Stimulated activated naive B cell treated with anti-CD40 and anti-IgM and Interleukin-4, amounts not matched to agents 10 μg/mL and 1 μg/mL and 100 μg/mL, for 72 hours (primary cell): ENCODE measurements at regions not wholly inside any gene's neighbourhood (a gene's known extent, or its start where the extent isn't known, plus 50 kb on each side); places are given as distances from the start of the nearest gene placed in this dataset.
"Not testable (repeated sequence)": the region's sequence is repeated elsewhere in the genome, so short reads cannot be mapped to it uniquely, and the experiment has no call there.

Experiments used
- ATAC-seq, 2 donors: fragments of 150-1000 bp; cut with Tn5 transposase; replicated peaks; 2 replicates each; pipeline ENCODE4 v1.10.0; 2021; ENCODE audit warnings: moderate library complexity in 1 of 2
- DNase-seq: peaks from one replicate; pipeline ENCODE4 v3.0.0; 2021
- H3K27ac Mint-ChIP-seq: one replicate; pipeline ENCODE4 v1.8.0; 2022; ENCODE audit warnings: mild to moderate bottlenecking, mixed read lengths
- H3K27me3 Mint-ChIP-seq, 2 donors: one replicate each; pipeline ENCODE4 v1.8.0; 2022; ENCODE audit warnings: mixed read lengths in 2 of 2
- H3K36me3 Mint-ChIP-seq, 2 donors: one replicate each; pipeline ENCODE4 v1.8.0; 2022; ENCODE audit warnings: mixed read lengths in 2 of 2, mild to moderate bottlenecking in 1 of 2
- H3K4me1 Mint-ChIP-seq, 2 donors: one replicate each; pipeline ENCODE4 v1.8.0; 2022; ENCODE audit warnings: mixed read lengths in 2 of 2, mild to moderate bottlenecking in 1 of 2
- H3K4me3 Mint-ChIP-seq, 2 donors: one replicate each; pipeline ENCODE4 v1.8.0; 2022; ENCODE audit warnings: mild to moderate bottlenecking in 2 of 2, mixed read lengths in 2 of 2, moderate library complexity in 1 of 2
- H3K9me3 Mint-ChIP-seq, 2 donors: one replicate each; pipeline ENCODE4 v1.8.0; 2022; ENCODE audit warnings: mixed read lengths in 2 of 2, mild to moderate bottlenecking in 1 of 2

DNA sequence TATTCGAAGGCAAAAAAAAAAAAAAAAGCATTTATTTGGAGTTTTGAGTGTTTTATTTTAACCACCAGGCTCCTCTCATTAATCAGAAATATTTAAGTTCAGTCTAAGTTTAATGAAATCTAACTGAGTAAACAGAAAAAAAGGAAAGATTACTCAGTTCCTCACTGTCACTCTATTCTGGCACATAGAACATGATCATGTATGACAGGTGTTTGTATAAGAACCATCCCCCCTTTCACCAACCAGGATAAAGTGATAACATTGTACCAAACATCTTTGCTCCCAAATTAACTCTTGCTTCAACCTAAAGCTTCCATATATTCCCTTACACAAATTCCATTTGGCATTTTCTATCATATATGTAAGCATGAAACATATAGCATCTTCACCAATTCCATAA is 176.2 kb upstream of the HSF2 start:
- Mint-ChIP-seq H3K27ac (no peak overlapping the region), H3K4me3 (no peak overlapping the region), H3K9me3 (peaks cover 2 to 3% of the 10 kb centered on the region in 2 donors), H3K27me3 (no peaks in the 10 kb centered on the region), H3K36me3 (no peaks in the 10 kb centered on the region), H3K4me1 (no peaks in the 10 kb centered on the region)
- DNase-seq, result no peak
- ATAC-seq, result no peak

- H3K4me3 Mint-ChIP-seq, result no peak overlapping the region
Observed at GRCh38 chr6:122238861-122239260, 160.6 kb upstream of the HSF2 start.

DNA sequence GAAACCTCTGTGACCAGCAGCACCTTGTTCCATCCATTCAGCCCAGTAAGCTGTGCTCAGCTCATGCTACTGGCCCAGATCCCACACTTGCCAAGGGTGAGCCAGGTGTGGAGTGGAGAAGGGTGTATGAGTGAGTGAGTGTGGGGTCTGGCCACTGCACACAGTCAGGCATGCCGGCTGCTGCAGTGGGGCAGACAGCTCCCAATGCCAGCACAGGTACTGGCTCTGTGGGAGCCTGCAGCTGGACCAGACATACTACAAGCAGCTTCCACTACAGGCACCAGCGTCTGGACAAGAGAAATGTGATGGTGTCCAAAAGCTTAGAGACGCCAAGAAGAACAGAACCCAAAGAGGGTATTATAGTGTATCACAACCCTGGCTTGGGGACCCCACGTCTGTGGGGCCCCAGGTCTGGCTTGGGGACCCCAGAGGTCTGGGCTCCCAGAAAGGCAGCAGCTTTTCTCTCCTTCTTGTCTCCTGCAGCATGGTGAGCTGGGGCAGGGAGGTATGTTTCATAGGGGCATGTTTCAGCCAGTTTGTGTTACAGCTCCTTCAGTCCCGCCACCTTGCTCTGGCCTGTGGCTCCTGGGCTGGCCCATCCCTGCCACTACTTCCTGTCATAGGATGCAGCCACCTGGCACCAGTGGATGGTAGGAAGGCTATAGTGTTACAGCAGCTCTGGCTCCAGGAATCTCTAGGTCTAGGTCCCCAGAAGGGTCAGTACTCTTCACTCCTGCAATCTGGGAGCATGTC is 152.4 kb upstream of the HSF2 start:
- peaks cover 12 to 15% of the 10 kb centered on the region in 2 donors for H3K9me3 Mint-ChIP-seq
- H3K4me1 Mint-ChIP-seq, result no peaks in the 10 kb centered on the region
- no peaks in the 10 kb centered on the region for H3K36me3 Mint-ChIP-seq
- no peak overlapping the region for H3K4me3 Mint-ChIP-seq
- H3K27me3 Mint-ChIP-seq, result no peaks in the 10 kb centered on the region
- DNase-seq (no peak), ATAC-seq (peak in 1 of 2 donors; percentile 19)
- no peak overlapping the region for H3K27ac Mint-ChIP-seq

More at GRCh38 chr6:122238861-122239260, 160.6 kb upstream of the HSF2 start:
- H3K9me3 Mint-ChIP-seq, result peaks cover 7 to 15% of the 10 kb centered on the region in 2 donors
- H3K36me3 Mint-ChIP-seq, result no peaks in the 10 kb centered on the region
- ATAC-seq (no peak), DNase-seq (no peak)
- no peak overlapping the region for H3K27ac Mint-ChIP-seq
- H3K4me1 Mint-ChIP-seq, result no peaks in the 10 kb centered on the region
- H3K27me3 Mint-ChIP-seq, result no peaks in the 10 kb centered on the region

DNA sequence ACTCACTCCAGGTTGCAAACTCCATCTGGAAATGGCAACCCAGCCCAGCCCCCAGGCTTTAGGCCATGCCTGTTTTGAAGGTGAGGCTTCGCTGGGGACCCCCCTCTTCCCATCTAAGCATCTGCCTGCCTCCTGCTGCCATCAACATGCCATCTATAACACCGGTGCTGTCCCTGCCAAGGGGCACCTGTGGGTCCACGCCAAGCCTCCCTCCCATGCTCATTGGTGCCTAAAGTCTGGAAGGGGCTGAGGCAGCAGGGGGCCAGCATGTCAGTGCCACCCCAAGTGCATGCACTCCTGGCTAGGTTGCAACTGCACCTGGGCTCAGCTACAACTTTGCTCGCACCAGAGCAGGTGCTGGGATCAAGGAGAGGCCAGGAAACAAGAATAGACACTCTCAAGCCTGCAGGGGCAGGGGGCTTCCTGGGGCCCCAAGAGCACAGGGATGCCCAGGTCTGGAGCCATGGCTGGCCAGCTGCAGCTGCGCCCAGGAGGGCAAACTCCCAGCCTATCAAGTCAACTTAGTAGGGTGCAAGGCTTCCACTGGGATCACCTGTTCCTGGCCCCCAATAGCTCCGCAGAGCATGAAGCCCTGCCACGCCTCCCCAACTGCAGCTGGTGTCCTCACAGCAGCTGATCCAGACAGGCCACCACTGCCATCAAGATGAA is 151.3 kb upstream of the HSF2 start:
- no peaks in the 10 kb centered on the region for H3K36me3 Mint-ChIP-seq

DNA sequence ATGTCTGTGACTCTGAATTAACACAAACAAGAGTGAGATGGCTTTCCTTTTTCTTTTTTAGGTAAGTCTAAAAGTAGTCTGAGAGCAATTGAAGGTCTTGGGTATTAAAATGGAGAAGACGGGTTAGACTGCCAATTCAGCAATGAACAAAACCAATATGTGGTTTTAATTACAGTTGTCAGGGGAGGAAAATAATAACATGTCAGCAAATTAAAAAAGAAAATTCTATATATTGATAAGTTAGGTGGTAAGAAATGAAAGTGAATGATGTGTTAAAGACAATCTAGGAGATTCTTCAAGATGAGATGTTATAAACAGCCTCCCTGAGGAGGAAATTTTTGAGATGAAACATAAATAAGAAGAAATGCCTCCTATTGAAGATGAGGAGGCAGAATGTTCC is 150.6 kb upstream of the HSF2 start:
- Mint-ChIP-seq H3K9me3 (peaks cover 5% of the 10 kb centered on the region in 2 donors), H3K4me3 (no peak overlapping the region), H3K27ac (no peak overlapping the region), H3K36me3 (no peaks in the 10 kb centered on the region), H3K4me1 (no peaks in the 10 kb centered on the region), H3K27me3 (no peaks in the 10 kb centered on the region)
- ATAC-seq, result no peak
- no peak for DNase-seq

More for the DNA sequence above, 151.3 kb upstream of the HSF2 start:
- ATAC-seq (no peak), DNase-seq (no peak)
- Mint-ChIP-seq H3K4me3 (no peak overlapping the region), H3K4me1 (no peaks in the 10 kb centered on the region), H3K27me3 (no peaks in the 10 kb centered on the region), H3K9me3 (peaks cover 11 to 12% of the 10 kb centered on the region in 2 donors), H3K27ac (no peak overlapping the region)

GRCh38 chr6:122258839-122259238 is 140.6 kb upstream of the HSF2 start:
- no peaks in the 10 kb centered on the region for H3K4me1 Mint-ChIP-seq
- no peak for ATAC-seq
- no peak overlapping the region for H3K4me3 Mint-ChIP-seq
- H3K36me3 Mint-ChIP-seq, result no peaks in the 10 kb centered on the region
- no peak overlapping the region for H3K27ac Mint-ChIP-seq
- DNase-seq, result no peak
- no peaks in the 10 kb centered on the region for H3K27me3 Mint-ChIP-seq
- H3K9me3 Mint-ChIP-seq, result peaks cover 0 to 2% of the 10 kb centered on the region in 2 donors

GRCh38 chr6:122264557-122264956 is 134.9 kb upstream of the HSF2 start:
- no peak for ATAC-seq
- Mint-ChIP-seq H3K4me1 (no peaks in the 10 kb centered on the region), H3K9me3 (peaks cover 7 to 10% of the 10 kb centered on the region in 2 donors), H3K4me3 (no peak overlapping the region), H3K27ac (no peak overlapping the region), H3K36me3 (no peaks in the 10 kb centered on the region), H3K27me3 (no peaks in the 10 kb centered on the region)
- no peak for DNase-seq

- Mint-ChIP-seq H3K4me3 (no peak overlapping the region), H3K9me3 (peaks cover 7 to 10% of the 10 kb centered on the region in 2 donors), H3K27ac (no peak overlapping the region), H3K36me3 (no peaks in the 10 kb centered on the region), H3K4me1 (no peaks in the 10 kb centered on the region), H3K27me3 (no peaks in the 10 kb centered on the region)
- DNase-seq, result no peak
- ATAC-seq, result no peak
Observed at GRCh38 chr6:122265755-122266154, 133.7 kb upstream of the HSF2 start.

DNA sequence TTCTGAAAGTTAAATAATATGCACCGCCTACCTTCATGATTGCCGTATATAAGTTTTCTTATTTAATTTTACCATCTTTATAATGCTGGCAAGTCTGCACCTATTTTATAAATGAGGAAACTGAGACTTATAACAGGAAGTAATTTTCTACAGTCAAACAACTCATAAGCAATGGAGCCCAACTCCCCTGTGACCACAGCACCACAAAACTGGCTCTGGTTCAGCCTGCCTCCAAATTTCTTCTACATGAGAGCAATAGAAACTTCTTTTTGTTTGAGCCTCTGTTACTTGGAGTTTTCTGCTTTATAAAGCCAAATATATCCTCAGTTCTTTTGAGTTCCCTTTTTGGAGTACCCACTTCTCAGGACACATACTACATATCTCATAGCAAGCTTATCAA is 131.1 kb upstream of the HSF2 start:
- Mint-ChIP-seq H3K27ac (no peak overlapping the region), H3K4me1 (no peaks in the 10 kb centered on the region), H3K27me3 (no peaks in the 10 kb centered on the region), H3K4me3 (no peak overlapping the region), H3K9me3 (peaks cover 5 to 10% of the 10 kb centered on the region in 2 donors), H3K36me3 (no peaks in the 10 kb centered on the region)
- ATAC-seq (no peak), DNase-seq (no peak)

GRCh38 chr6:122276637-122277036 is 122.8 kb upstream of the HSF2 start:
- ATAC-seq (no peak), DNase-seq (no peak)
- Mint-ChIP-seq H3K9me3 (peaks cover 0 to 3% of the 10 kb centered on the region in 2 donors), H3K27ac (no peak overlapping the region), H3K4me3 (no peak overlapping the region), H3K27me3 (no peaks in the 10 kb centered on the region), H3K4me1 (no peaks in the 10 kb centered on the region), H3K36me3 (no peaks in the 10 kb centered on the region)

- H3K9me3 Mint-ChIP-seq, H3K27ac Mint-ChIP-seq: not testable (repeated sequence)
Observed at GRCh38 chr6:122280105-122281021, 119.1 kb upstream of the HSF2 start.

DNA sequence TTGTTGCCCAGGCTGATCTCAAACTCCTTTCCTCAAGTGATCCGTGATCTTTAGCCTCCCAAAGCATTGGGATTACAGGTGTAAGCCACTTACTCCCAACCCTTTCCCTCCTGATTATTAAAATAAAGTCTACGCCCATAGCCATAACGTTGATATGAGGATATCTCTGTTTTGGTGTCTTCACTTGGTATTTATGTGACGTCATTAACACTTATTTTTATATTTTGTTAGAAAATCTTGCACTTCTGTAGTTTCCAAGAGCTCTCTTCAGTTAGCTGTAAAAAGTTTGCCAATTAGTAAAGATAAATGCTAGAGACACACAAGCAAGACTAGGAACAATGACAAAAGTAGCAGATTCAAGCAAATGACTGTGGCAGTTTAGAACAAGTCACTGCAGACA is 115.6 kb upstream of the HSF2 start:
- no peak overlapping the region for H3K27ac Mint-ChIP-seq
- peaks cover 0 to 2% of the 10 kb centered on the region in 2 donors for H3K9me3 Mint-ChIP-seq
- no peak for DNase-seq
- no peaks in the 10 kb centered on the region for H3K36me3 Mint-ChIP-seq
- ATAC-seq, result no peak
- no peaks in the 10 kb centered on the region for H3K27me3 Mint-ChIP-seq
- no peaks in the 10 kb centered on the region for H3K4me1 Mint-ChIP-seq
- H3K4me3 Mint-ChIP-seq, result no peak overlapping the region

More at GRCh38 chr6:122280105-122281021, 119.1 kb upstream of the HSF2 start:
- ATAC-seq, H3K27me3 Mint-ChIP-seq, H3K36me3 Mint-ChIP-seq, H3K4me3 Mint-ChIP-seq, DNase-seq, H3K4me1 Mint-ChIP-seq: not testable (repeated sequence)

GRCh38 chr6:122284848-122285247 is 114.6 kb upstream of the HSF2 start:
- Mint-ChIP-seq H3K27me3 (no peaks in the 10 kb centered on the region), H3K4me1 (no peaks in the 10 kb centered on the region), H3K27ac (no peak overlapping the region), H3K36me3 (no peaks in the 10 kb centered on the region), H3K4me3 (no peak overlapping the region), H3K9me3 (peaks cover 0 to 2% of the 10 kb centered on the region in 2 donors)
- DNase-seq (no peak), ATAC-seq (no peak)

DNA sequence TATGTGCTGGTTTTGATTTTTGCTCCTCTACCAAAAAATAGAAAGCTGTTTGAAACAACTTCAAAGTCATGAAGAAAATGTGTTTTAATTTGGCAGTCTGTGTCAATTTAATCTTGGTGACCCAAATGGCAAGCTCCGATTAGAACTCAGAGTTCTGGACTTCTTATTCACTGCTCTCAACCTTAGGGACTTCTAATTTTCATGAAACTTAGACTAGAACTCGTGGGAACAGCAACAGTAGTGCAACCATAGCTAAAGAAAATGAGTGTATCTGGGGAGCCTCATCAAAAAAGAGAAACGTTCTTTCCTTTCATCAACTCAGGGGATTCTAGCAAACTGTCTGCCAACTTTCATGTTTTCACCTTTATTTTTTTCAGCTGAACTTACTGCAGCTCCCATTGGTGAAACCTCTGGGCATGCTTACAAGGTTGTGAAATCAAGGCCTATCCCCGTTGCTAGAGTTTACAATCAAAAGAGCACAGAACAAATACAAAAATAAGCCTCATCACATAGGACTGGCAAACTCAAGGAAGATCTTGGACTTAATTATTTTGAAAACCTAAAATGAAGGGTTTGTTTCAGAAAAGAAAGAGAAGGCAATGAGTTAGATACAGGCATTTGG is 114.0 kb upstream of the HSF2 start:
- no peaks in the 10 kb centered on the region for H3K4me1 Mint-ChIP-seq
- peaks cover 0 to 2% of the 10 kb centered on the region in 2 donors for H3K9me3 Mint-ChIP-seq
- no peak overlapping the region for H3K27ac Mint-ChIP-seq
- no peaks in the 10 kb centered on the region for H3K27me3 Mint-ChIP-seq
- H3K4me3 Mint-ChIP-seq, result no peak overlapping the region
- DNase-seq, result no peak
- ATAC-seq, result no peak
- no peaks in the 10 kb centered on the region for H3K36me3 Mint-ChIP-seq
